A549 (cell line): ENCODE measurements at regions not wholly inside any gene's neighbourhood (a gene's known extent, or its start where the extent isn't known, plus 50 kb on each side); places are given as distances from the start of the nearest gene placed in this dataset.

Experiments used
- BHLHE40 ChIP-seq: IDR thresholded peaks from 2 replicates; pipeline ENCODE4 v1.6.1; 2012; ENCODE audit warnings: low read depth, low read length, inconsistent platforms
- CBX2 ChIP-seq: fragments of 200-600 bp; sonication (generic); IDR thresholded peaks from 2 replicates; pipeline ENCODE4 v1.6.1; 2016; ENCODE audit warnings: low read depth, mild to moderate bottlenecking, borderline replicate concordance
- CEBPB ChIP-seq, 2 experiments: fragments of >200 bp in 1 of 2; sonication (Bioruptor Twin) in 1 of 2; formaldehyde crosslinking in 1 of 2; IDR thresholded peaks; 2 replicates each; pipeline ENCODE4 v1.6.1; 2012 to 2016
- CHD2 ChIP-seq: fragments of 150-350 bp; IDR thresholded peaks from 2 replicates; pipeline ENCODE4 v1.6.1; 2014; ENCODE audit warnings: low read length; ENCODE audit not compliant: partially characterized antibody
- CTCF ChIP-seq: fragments of >200 bp; sonication (Bioruptor Twin); formaldehyde crosslinking; IDR thresholded peaks from 3 replicates; pipeline ENCODE4 v1.5.1; 2016
- HDAC2 ChIP-seq: fragments of 200-600 bp; sonication (generic); IDR thresholded peaks from 2 replicates; pipeline ENCODE4 v1.6.1; 2016
- JUN ChIP-seq, 2 experiments: fragments of >200 bp; sonication (Bioruptor Twin); formaldehyde crosslinking; IDR thresholded peaks; 2 replicates in 1 of 2; 3 replicates in 1 of 2; pipeline ENCODE4 v1.6.1; 2016 to 2017
- NR3C1 ChIP-seq: fragments of >200 bp; sonication (Bioruptor Twin); formaldehyde crosslinking; IDR thresholded peaks from 3 replicates; pipeline ENCODE4 v1.6.1; 2017
- POLR2A ChIP-seq: IDR thresholded peaks from 2 replicates; pipeline ENCODE4 v1.6.1; 2012; ENCODE audit warnings: mild to moderate bottlenecking, low read length
- RAD21 ChIP-seq, 2 experiments: fragments of >200 bp in 1 of 2; sonication (Bioruptor Twin) in 1 of 2; formaldehyde crosslinking in 1 of 2; IDR thresholded peaks in 1 of 2; conservative IDR thresholded peaks in 1 of 2; 2 replicates in 1 of 2; 3 replicates in 1 of 2; pipeline ENCODE4 v1.6.1; 2012 to 2018; ENCODE audit warnings: inconsistent platforms in 1 of 2
- RCOR1 ChIP-seq: fragments of 150-350 bp; IDR thresholded peaks from 2 replicates; pipeline ENCODE4 v1.6.1; 2014; ENCODE audit warnings: antibody characterized with exemption, low read length, low read depth
- SMC3 ChIP-seq: fragments of >200 bp; sonication (Bioruptor Twin); formaldehyde crosslinking; IDR thresholded peaks from 3 replicates; pipeline ENCODE4 v1.6.1; 2018; ENCODE audit warnings: inconsistent platforms

- no peak for TF ChIP-seq POLR2A
- no peak for TF ChIP-seq CTCF
- TF ChIP-seq SMC3 = no peak
- TF ChIP-seq CBX2 = no peak
- no peak for TF ChIP-seq RAD21 (conservative IDR thresholded peaks at IDR 0.05 in 1 of 2, IDR thresholded peaks at IDR 0.05 in 1 of 2)
- no peak for TF ChIP-seq CHD2
- no peak for TF ChIP-seq RCOR1
- TF ChIP-seq JUN (IDR thresholded peaks at IDR 0.05) = no peak
- TF ChIP-seq NR3C1 = no peak
- no peak for TF ChIP-seq HDAC2
- TF ChIP-seq BHLHE40 = no peak
- no peak for TF ChIP-seq CEBPB (IDR thresholded peaks at IDR 0.05)
These were observed 635.6 kb downstream of the EPM2A start for GRCh38 chr6:145099713-145100112.
